ENCODE measurements at regions not wholly inside any gene's neighbourhood (a gene's known extent, or its start where the extent isn't known, plus 50 kb on each side); places are given as distances from the start of the nearest gene placed in this dataset.

- no peak for DNase-seq (ENCODE audit: low spot score)
Measured at GRCh38 chr13:109881961-109882558, 95.7 kb upstream of the IRS2 start.

GRCh38 chr13:109881347-109881725 lies 95.0 kb upstream of the IRS2 start:
- DNase-seq (ENCODE audit: low spot score): no peak

DNA sequence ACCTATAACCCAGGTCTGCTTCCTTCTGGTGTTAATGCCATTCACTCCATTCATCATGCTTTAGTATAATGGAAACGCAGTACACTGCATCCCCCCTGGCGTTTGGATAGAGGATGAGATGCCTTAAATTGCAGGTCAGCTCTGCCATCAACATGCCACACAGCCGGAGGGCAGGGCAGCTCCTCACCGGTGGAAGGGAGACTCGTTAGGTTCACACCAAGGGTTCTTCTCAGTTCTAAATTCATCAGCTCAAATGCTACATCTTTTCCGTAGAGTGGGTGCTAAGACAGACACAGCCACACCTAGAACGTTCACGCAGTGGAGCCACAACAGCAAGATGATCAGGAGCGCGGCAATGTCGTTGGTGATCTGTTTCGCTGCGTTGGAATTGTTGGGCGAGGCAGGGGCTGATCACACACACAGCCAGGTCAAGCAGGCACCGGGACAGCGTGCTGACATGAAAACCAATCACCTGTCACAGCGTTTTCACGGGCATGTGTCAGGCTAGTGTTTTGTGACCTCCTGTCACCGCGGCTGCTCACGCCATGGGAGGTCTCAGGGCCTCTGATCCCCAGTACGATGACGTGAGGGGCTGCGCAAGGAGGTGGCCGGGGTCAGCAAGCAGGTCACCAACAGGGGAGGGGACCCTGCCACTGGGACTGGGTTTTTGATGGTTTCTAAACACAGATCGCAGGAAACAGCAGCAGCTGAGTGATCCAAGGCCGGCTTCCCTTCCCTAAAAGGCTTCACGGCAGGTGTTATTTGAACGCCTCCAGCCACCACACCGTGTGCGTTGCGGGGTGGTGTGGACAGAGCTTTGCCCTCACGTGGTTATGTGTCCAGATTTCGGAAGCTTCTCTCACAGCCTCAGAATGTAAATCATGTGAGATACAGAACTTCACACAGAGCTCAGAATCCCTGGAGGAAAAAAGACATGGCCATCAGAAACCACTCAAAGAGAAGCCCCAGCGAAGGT lies 94.3 kb upstream of the IRS2 start:
- DNase-seq (ENCODE audit: low spot score): no peak

- DNase-seq (ENCODE audit: low spot score): no peak
Measured at GRCh38 chr13:109879338-109879737, 93.0 kb upstream of the IRS2 start.

GRCh38 chr13:109877809-109878208 lies 91.4 kb upstream of the IRS2 start:
- no peak for DNase-seq (ENCODE audit: low spot score)

- no peak for DNase-seq (ENCODE audit: low spot score)
Measured at GRCh38 chr13:109875746-109876145, 89.4 kb upstream of the IRS2 start.

DNA sequence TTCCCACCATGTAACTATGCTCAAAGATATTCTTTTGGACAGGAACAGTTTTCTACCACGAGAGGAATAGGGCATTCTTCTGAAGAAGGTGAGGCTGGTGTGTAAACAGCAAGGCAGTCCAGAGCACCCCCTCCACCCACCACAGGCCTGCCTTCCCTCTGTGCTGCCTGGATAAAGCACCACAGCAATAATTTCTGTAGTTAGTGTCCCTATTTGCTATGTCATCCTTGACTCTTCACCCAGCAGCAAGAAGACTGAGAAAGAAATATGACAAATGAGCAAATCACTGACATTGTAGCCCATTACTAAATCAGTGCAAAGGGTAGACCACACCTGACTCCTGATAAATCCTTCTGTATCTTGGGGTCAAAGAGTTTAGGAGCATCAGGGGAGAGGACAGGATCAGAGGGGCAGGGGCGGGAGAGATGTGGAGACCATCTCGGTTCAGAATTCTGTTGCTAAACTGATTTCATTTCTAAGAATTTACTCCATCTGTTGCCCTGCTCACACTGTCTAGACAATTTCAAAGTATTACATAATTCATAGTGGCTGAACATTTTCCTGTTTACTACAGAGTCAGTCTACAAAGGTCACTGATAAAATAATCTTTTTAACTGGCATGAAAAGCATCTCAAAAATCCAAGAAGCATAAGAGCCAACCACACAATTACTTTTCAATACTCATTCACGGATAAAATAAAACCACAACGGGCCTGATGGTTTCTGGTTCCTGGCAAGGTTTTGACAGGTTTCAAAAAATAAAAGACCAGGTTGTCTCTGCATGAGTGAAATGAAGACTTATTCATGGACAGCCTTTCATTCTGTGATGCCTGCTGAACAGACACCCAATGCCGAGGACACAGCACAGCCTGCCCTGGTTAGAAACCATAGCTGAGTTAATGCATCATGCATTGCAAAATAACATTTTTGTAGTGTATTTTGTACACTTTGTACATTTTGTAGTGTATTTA lies 88.4 kb upstream of the IRS2 start:
- peak; percentile 31 for DNase-seq (ENCODE audit: low spot score)

GRCh38 chr13:109873351-109874123 lies 87.2 kb upstream of the IRS2 start:
- no peak for DNase-seq (ENCODE audit: low spot score)

GRCh38 chr13:109872864-109873263 lies 86.5 kb upstream of the IRS2 start:
- DNase-seq (ENCODE audit: low spot score): no peak

DNA sequence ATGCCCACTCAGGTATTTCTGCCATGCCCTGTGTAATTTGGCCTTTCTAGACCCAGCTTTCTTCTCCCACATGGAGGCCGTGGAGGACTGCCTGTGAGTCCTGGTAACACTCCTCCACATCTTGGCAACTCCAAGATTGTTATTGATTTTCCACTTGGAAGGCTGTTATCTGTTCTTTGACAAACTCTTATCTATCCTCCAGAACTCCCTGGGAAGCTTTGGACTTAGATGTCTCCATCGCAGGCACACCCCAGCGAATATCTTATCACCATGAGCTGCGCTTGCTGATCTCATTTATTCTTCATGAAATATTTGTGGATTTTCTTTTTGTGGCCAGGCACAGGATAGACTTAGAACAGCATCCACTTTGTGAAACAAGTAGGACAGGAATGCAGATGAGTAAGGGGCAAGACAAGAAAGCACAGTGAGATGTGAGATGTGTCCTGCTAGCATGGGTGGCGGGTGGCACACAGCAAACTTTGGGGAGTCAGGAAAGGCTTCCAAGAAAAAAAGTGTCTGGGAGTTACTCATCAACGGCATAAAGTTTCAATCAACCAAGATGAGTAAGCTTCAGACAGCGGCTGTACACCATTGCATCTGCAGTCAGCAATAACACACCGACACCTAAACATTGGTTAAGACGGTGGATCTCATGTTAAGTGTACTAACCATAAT lies 84.5 kb upstream of the IRS2 start:
- DNase-seq (ENCODE audit: low spot score): peak; percentile 33

GRCh38 chr13:109870274-109870673 lies 83.9 kb upstream of the IRS2 start:
- no peak for DNase-seq (ENCODE audit: low spot score)

GRCh38 chr13:109869312-109870237 lies 83.2 kb upstream of the IRS2 start:
- peak; percentile 93 for DNase-seq (ENCODE audit: low spot score)

GRCh38 chr13:109868578-109869311 lies 82.4 kb upstream of the IRS2 start:
- peak; percentile 53 for DNase-seq (ENCODE audit: low spot score)

DNA sequence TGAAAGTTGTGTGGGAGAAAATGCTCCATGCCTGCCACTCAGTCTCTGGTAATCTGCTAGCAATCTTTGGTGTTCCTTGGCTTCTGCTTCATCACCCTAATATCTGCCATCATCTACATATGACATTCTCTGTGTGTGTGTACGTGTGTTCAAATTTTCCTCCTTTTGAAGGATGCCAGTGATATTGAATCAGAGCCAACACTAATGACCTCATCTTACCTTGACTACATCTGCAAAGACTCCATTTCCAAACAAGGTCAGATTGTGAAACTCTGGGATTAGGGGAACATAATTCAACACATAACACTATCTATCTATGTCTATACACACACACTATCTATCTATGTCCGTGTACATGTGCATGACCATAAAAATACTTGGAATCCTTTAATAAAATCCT lies 81.4 kb upstream of the IRS2 start:
- peak; percentile 50 for DNase-seq (ENCODE audit: low spot score)

GRCh38 chr13:109862627-109863026 lies 76.2 kb upstream of the IRS2 start:
- peak; percentile 68 for DNase-seq (ENCODE audit: low spot score)

GRCh38 chr13:109859898-109860297 lies 73.5 kb upstream of the IRS2 start:
- DNase-seq (ENCODE audit: low spot score): no peak

GRCh38 chr13:109859216-109859835 lies 72.9 kb upstream of the IRS2 start:
- DNase-seq (ENCODE audit: low spot score): peak; percentile 7

GRCh38 chr13:109858319-109858718 lies 71.9 kb upstream of the IRS2 start:
- DNase-seq (ENCODE audit: low spot score): peak; percentile 39

- no peak for DNase-seq (ENCODE audit: low spot score)
Measured at GRCh38 chr13:109857803-109858202, 71.4 kb upstream of the IRS2 start.
